ENCODE measurements at regions not wholly inside any gene's neighbourhood (a gene's known extent, or its start where the extent isn't known, plus 50 kb on each side); places are given as distances from the start of the nearest gene placed in this dataset.

DNA sequence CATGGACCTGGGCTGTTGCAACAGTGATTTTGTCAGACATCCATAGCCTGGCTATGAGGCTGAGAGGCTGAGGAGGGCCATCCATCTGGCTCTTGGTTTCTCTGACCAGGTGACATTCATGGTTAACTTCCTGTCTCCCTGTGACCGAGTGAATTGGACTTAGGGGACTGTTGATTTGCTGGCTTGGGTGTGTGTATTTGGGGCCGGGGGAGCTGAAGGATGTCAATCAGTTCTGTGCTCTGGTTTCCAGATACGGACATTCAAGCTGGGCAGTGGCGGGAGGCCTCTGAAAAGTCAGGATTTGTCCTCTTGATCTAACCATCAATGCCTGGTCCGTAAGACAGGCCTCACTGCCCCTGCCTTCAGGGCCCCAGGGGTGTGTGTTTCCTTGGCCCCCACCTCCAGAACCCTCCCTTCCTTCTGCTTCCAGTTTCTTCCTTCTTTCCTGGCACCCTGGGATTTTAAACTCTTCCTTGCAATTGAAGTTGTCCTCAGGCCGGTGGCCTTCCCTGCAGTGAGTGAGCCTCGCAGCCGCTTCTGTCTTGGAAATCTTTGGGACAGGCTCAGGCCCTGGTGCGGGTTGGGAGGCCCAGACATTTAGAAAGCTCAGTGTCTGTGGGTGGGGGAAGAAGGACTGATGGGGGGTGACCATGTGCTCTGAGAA, 54.7 kb upstream of the HAAO start:
- no peaks in the 10 kb centered on the region for H3K9me3 ChIP-seq (ENCODE audit: control insufficient read depth in 4 of 4, insufficient read depth in 3 of 4, low read length in 3 of 4)
- DNase-seq = no peak
- no peak for ATAC-seq (ENCODE audit: insufficient read depth, low FRiP score)
- no peak overlapping the region for H3K27ac ChIP-seq (ENCODE audit: low read depth in 1 of 2, low read length in 1 of 2)
- 93 to 96% methylated on average over 9 of the region's 9 CpGs for WGBS, 2 donors
- H3K9ac ChIP-seq (ENCODE audit: insufficient read depth in 1 of 2, low read length in 2 of 2) = peak overlapping the region in 1 of 2 donors; percentile 2
- peaks cover 0 to 36% (median 12%) of the 10 kb centered on the region in 5 donors for H3K4me1 ChIP-seq (ENCODE audit: control insufficient read depth in 5 of 5, insufficient read depth in 5 of 5, low read length in 5 of 5)
- no peaks in the 10 kb centered on the region for H3K36me3 ChIP-seq (ENCODE audit: control insufficient read depth in 4 of 4, insufficient read depth in 4 of 4, low read length in 4 of 4)
- H3K4me3 ChIP-seq = no peak overlapping the region
- no peak for TF ChIP-seq CTCF (IDR thresholded peaks at IDR 0.05; ENCODE audit: control extremely low read depth, extremely low read depth)
- H3K27me3 ChIP-seq (ENCODE audit: control insufficient read depth in 3 of 3, insufficient read depth in 3 of 3, low read length in 2 of 3) = no peaks in the 10 kb centered on the region

DNA sequence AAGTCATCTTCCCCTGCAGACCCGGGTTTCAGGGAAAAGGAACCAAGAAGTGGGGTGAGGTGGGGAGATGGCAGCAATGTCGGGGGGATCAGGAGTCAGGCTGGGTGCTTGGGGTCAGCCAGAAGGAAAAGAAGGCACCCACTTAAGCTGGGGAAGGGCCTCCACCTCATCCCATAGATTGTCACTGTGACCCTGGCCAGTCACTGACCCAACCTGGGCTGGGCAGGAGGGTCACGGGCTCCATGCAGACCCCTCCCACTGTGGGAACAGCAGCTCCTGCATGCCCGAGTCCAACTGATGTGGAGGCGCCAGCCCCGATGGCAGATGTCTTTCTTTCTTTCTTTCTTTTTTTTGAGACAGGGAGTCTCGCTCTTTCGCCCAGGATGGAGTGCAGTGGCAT, 53.6 kb upstream of the HAAO start:
- WGBS, 2 donors = 83 to 84% methylated on average over 8 of the region's 8 CpGs
- no peak for ATAC-seq (ENCODE audit: insufficient read depth, low FRiP score)
- Histone ChIP-seq H3K4me3 (no peak overlapping the region), H3K27me3 (ENCODE audit: control insufficient read depth in 3 of 3, insufficient read depth in 3 of 3, low read length in 2 of 3) (no peaks in the 10 kb centered on the region), H3K9ac (ENCODE audit: insufficient read depth in 1 of 2, low read length in 2 of 2) (no peak overlapping the region), H3K4me1 (ENCODE audit: control insufficient read depth in 5 of 5, insufficient read depth in 5 of 5, low read length in 5 of 5) (peaks cover 0 to 36% (median 12%) of the 10 kb centered on the region in 5 donors), H3K36me3 (ENCODE audit: control insufficient read depth in 4 of 4, insufficient read depth in 4 of 4, low read length in 4 of 4) (no peaks in the 10 kb centered on the region), H3K9me3 (ENCODE audit: control insufficient read depth in 4 of 4, insufficient read depth in 3 of 4, low read length in 3 of 4) (no peaks in the 10 kb centered on the region), H3K27ac (ENCODE audit: low read depth in 1 of 2, low read length in 1 of 2) (peak overlapping the region in 1 of 2 donors; percentile 71)
- no peak for DNase-seq
- no peak for TF ChIP-seq CTCF (IDR thresholded peaks at IDR 0.05; ENCODE audit: control extremely low read depth, extremely low read depth)

- peaks cover 0 to 36% (median 12%) of the 10 kb centered on the region in 5 donors for H3K4me1 ChIP-seq (ENCODE audit: control insufficient read depth in 5 of 5, insufficient read depth in 5 of 5, low read length in 5 of 5)
- H3K27me3 ChIP-seq (ENCODE audit: control insufficient read depth in 3 of 3, insufficient read depth in 3 of 3, low read length in 2 of 3) = no peaks in the 10 kb centered on the region
- H3K9me3 ChIP-seq (ENCODE audit: control insufficient read depth in 4 of 4, insufficient read depth in 3 of 4, low read length in 3 of 4) = no peaks in the 10 kb centered on the region
- ATAC-seq (ENCODE audit: insufficient read depth, low FRiP score) (no peak), DNase-seq (peak; percentile 93 to 99 (median 98))
- no peak for TF ChIP-seq CTCF (IDR thresholded peaks at IDR 0.05; ENCODE audit: control extremely low read depth, extremely low read depth)
- H3K27ac ChIP-seq (ENCODE audit: low read depth in 1 of 2, low read length in 1 of 2) = peak overlapping the region in 1 of 2 donors; percentile 71
- no peaks in the 10 kb centered on the region for H3K36me3 ChIP-seq (ENCODE audit: control insufficient read depth in 4 of 4, insufficient read depth in 4 of 4, low read length in 4 of 4)
- 41 to 55% methylated on average over 20 of the region's 20 CpGs for WGBS, 2 donors
- no peak overlapping the region for H3K4me3 ChIP-seq
- peak overlapping the region in 1 of 2 donors; percentile 8 for H3K9ac ChIP-seq (ENCODE audit: insufficient read depth in 1 of 2, low read length in 2 of 2)
These were observed 52.8 kb upstream of the HAAO start for GRCh38 chr2:42844901-42845821.
